Mucosa of descending colon (tissue), 3 donors: ENCODE measurements at regions not wholly inside any gene's neighbourhood (a gene's known extent, or its start where the extent isn't known, plus 50 kb on each side); places are given as distances from the start of the nearest gene placed in this dataset.
A peak's percentile ranks its signal among the peaks of the same experiment; 100 is the strongest.

Source experiments
- ATAC-seq: fragments of 200-7000 bp; cut with Tn5 transposase; one replicate; pipeline ENCODE4 v1.9.1; 2020; ENCODE audit warnings: mild to moderate bottlenecking, moderate library complexity
- DNase-seq, 3 donors: peaks; one replicate each; pipeline ENCODE4 v3.0.0-alpha.2; 2020
- H3K36me3 ChIP-seq: fragments of 200-600 bp; one replicate; pipeline ENCODE4 v1.8.0; 2021; ENCODE audit warnings: low read depth, mild to moderate bottlenecking
- H3K4me1 ChIP-seq: fragments of 200-600 bp; one replicate; pipeline ENCODE4 v1.8.0; 2021; ENCODE audit warnings: low read depth, mild to moderate bottlenecking
- H3K4me3 ChIP-seq: fragments of 200-600 bp; one replicate; pipeline ENCODE4 v1.8.0; 2021; ENCODE audit warnings: mild to moderate bottlenecking
- H3K9me3 ChIP-seq: fragments of 200-600 bp; one replicate; pipeline ENCODE4 v1.8.0; 2021; ENCODE audit warnings: mild to moderate bottlenecking
- intact Hi-C, 2 donors: fragments of 100-400 bp; cut with DNase I in 1 of 2; cut with micrococcal nuclease in 1 of 2; formaldehyde crosslinking; loops; one replicate each; pipeline versions ENCODE4 v1.11.0 to v1.11.1; 2022; cut with DNase I, micrococcal nuclease
- TF ChIP-seq, protein P1 (sequence below): fragments of 200-600 bp; IDR thresholded peaks from one replicate; pipeline ENCODE4 v1.8.0; 2022; ENCODE audit warnings: antibody characterized with exemption, mild to moderate bottlenecking
- donor health status: DM: no; HTN: no; CAD: no; lungs with moderate emphysema.
- donor health status: DM: no; HTN: no; CAD: no.
- donor health status: DM: no; HTN: yes; CAD: no.

DNA sequence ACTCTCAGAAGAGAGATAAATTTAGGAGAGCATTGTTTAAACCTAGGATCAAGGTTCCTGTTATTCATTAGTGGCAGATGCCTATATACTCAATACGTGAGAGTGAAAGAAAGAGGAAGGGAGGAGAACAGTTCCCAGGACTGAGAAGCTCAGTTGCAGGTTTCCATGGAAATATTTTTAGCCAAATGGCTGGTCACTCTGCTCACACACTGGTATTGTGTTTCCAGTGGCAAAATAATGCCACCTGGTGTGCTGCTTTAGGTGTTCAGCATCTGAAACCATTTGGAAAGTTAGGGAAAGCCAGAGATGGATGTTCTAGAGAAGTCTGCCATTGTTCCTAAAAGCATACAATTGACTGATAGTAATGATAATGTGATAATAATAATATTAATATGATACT, 827.7 kb downstream of the SORCS3 start:
- intact Hi-C loops = no loop called here
- H3K4me3 ChIP-seq = no peak overlapping the region
- no peaks in the 10 kb centered on the region for H3K36me3 ChIP-seq
- ATAC-seq (no peak), DNase-seq (no peak)
- H3K4me1 ChIP-seq = no peaks in the 10 kb centered on the region
- TF ChIP-seq, protein P1, sequence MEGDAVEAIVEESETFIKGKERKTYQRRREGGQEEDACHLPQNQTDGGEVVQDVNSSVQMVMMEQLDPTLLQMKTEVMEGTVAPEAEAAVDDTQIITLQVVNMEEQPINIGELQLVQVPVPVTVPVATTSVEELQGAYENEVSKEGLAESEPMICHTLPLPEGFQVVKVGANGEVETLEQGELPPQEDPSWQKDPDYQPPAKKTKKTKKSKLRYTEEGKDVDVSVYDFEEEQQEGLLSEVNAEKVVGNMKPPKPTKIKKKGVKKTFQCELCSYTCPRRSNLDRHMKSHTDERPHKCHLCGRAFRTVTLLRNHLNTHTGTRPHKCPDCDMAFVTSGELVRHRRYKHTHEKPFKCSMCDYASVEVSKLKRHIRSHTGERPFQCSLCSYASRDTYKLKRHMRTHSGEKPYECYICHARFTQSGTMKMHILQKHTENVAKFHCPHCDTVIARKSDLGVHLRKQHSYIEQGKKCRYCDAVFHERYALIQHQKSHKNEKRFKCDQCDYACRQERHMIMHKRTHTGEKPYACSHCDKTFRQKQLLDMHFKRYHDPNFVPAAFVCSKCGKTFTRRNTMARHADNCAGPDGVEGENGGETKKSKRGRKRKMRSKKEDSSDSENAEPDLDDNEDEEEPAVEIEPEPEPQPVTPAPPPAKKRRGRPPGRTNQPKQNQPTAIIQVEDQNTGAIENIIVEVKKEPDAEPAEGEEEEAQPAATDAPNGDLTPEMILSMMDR = no peak
- no peaks in the 10 kb centered on the region for H3K9me3 ChIP-seq

DNA sequence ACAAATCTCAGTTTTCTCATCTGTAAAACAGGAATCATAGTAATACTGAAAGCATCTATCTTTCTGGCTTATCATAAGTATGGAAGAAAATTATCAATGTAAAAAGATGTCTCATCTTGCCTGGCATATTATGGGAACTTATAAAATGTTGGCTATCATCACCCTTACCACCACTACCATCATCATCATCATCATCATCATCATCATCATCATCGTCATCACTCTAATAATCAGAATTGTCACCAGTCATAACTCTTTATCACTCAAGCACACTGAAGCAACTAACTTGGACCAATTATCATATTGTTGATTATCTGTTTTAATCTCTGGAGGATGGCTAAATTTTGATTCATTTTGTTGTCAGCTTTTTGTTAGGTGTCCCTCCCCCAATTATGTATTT, 825.4 kb downstream of the SORCS3 start:
- H3K9me3 ChIP-seq = no peaks in the 10 kb centered on the region
- TF ChIP-seq, protein P1 = no peak
- intact Hi-C loops = no loop called here
- no peaks in the 10 kb centered on the region for H3K4me1 ChIP-seq
- DNase-seq (no peak), ATAC-seq (no peak)
- no peaks in the 10 kb centered on the region for H3K36me3 ChIP-seq
- no peak overlapping the region for H3K4me3 ChIP-seq

DNA sequence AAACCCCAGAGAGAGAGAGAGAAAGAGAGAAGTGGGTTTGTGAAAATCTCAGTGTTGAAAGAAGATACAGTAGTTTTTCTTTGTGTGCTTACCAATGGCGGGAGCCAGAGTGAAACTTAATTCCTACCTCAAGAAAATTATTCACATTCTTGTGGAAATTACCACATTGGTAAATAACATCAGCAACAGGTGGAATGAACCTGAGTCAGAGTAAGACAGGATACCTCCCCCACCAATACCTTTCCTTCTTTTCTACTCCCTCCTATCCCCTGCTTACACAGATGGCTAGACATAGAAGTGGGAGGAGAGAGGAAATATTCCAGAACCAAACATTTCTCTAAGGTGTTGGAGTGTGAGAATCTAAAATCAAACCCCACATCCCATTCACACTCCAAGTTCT, 793.9 kb downstream of the SORCS3 start:
- TF ChIP-seq, protein P1 = no peak
- no peak overlapping the region for H3K4me3 ChIP-seq
- ATAC-seq (no peak), DNase-seq (no peak)
- no peaks in the 10 kb centered on the region for H3K9me3 ChIP-seq
- no peaks in the 10 kb centered on the region for H3K4me1 ChIP-seq
- intact Hi-C loops = no loop called here
- H3K36me3 ChIP-seq = no peaks in the 10 kb centered on the region

DNA sequence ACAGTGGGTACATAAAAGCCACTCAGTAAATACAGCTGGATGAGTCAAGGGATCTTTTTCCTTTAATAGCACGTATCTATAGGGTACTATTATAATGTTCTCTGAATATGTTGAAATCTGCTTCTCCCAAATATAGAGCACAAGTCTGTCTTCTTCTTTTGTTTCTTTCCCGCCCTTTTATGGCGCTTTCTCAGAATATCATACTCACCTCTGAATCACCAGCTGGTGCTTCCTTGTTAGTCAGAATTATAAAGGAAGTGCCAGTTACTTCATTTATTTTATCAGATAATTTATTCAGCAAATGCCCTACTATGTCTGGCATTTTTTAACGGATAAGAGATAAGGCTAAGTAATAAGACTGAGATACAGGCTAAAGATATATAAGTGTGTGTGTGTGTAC, 772.9 kb downstream of the SORCS3 start:
- H3K36me3 ChIP-seq = no peaks in the 10 kb centered on the region
- intact Hi-C loops = no loop called here
- TF ChIP-seq, protein P1 = no peak
- ATAC-seq (peak; percentile 74), DNase-seq (no peak)
- H3K9me3 ChIP-seq = no peaks in the 10 kb centered on the region
- H3K4me1 ChIP-seq = no peaks in the 10 kb centered on the region
- H3K4me3 ChIP-seq = no peak overlapping the region

DNA sequence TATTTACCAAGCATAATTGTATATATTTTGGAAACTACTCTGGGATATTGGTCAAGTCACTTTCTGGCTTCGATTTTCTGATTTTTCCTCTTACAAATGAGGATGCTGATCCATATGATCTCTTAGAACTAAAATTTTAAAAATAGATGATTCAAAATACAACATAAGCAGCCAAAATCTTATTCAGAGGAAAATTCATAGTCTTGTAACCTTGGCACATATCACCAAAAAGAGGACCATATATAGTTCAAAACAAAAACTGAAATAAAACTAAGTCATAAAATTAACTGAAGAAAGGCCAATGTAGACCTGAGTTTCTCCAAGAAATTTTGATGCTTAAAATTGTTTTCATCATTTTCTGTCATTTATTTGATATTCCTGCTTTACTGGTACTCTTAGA, 768.3 kb downstream of the SORCS3 start:
- no peak for ATAC-seq
- intact Hi-C loops = no loop called here
- H3K9me3 ChIP-seq = no peaks in the 10 kb centered on the region
- no peaks in the 10 kb centered on the region for H3K4me1 ChIP-seq
- H3K4me3 ChIP-seq = no peak overlapping the region
- TF ChIP-seq, protein P1 = no peak
- no peak for DNase-seq
- no peaks in the 10 kb centered on the region for H3K36me3 ChIP-seq

DNA sequence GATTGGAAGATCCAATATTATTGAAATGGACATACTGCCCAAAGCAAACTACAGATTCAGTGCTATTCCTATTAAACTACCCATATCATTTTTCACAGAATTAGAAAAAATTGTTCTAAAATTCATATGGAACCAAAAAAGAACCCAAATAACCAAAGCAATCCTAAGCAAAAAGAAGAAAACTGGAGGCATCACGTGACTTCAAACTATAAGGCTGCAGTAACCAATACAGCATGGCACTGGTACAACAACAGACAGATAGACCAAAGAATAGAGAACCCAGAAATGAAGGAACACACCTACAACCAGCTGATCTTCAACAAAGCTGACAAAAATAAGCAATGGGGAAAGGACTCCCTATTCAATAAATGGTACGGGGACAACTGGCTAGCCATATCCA, 765.4 kb downstream of the SORCS3 start:
- no peaks in the 10 kb centered on the region for H3K4me1 ChIP-seq
- no peak for ATAC-seq
- H3K36me3 ChIP-seq = no peaks in the 10 kb centered on the region
- no peak overlapping the region for H3K4me3 ChIP-seq
- TF ChIP-seq, protein P1 = no peak
- intact Hi-C loops = no loop called here
- H3K9me3 ChIP-seq = no peaks in the 10 kb centered on the region
- DNase-seq = no peak
